GM23338 (cell line): ENCODE measurements at regions not wholly inside any gene's neighbourhood (a gene's known extent, or its start where the extent isn't known, plus 50 kb on each side); places are given as distances from the start of the nearest gene placed in this dataset.

Experiments used
- ATAC-seq: fragments of 200-7000 bp; cut with Tn5 transposase; 3 replicates; pipeline ENCODE4 v1.9.1; 2020
- DNase-seq: peaks from one replicate; pipeline ENCODE4 v3.0.0-alpha.2; 2015; ENCODE audit warnings: low spot score
- H2AFZ ChIP-seq: fragments of 200-600 bp; sonication (generic); 2 replicates; pipeline ENCODE4 v1.8.0; 2016; ENCODE audit warnings: antibody characterized with exemption, mild to moderate bottlenecking, moderate library complexity
- H3F3A ChIP-seq: fragments of 200-600 bp; sonication (generic); replicated peaks from 2 replicates; pipeline ENCODE4 v1.8.0; 2017; ENCODE audit warnings: antibody characterized with exemption, mixed run types, low read depth
- H3K27ac ChIP-seq: fragments of 200-600 bp; sonication (generic); 2 replicates; pipeline ENCODE4 v1.6.1; 2016; ENCODE audit warnings: low read depth
- H3K27me3 ChIP-seq: fragments of 200-600 bp; sonication (generic); 2 replicates; pipeline ENCODE4 v1.8.0; 2016; ENCODE audit warnings: mild to moderate bottlenecking, mixed run types, moderate library complexity; ENCODE audit not compliant: insufficient read depth
- H3K36me3 ChIP-seq: fragments of 200-600 bp; sonication (generic); 2 replicates; pipeline ENCODE4 v1.8.0; 2016; ENCODE audit warnings: mild to moderate bottlenecking; ENCODE audit not compliant: insufficient read depth
- H3K4me1 ChIP-seq: fragments of 200-600 bp; sonication (generic); 2 replicates; pipeline ENCODE4 v1.8.0; 2016; ENCODE audit warnings: mild to moderate bottlenecking, moderate library complexity; ENCODE audit not compliant: insufficient read depth
- H3K4me2 ChIP-seq: fragments of 200-600 bp; sonication (generic); 2 replicates; pipeline ENCODE4 v1.7.1; 2017; ENCODE audit warnings: mixed run types
- H3K4me3 ChIP-seq: fragments of 200-600 bp; sonication (generic); 2 replicates; pipeline ENCODE4 v1.6.1; 2016; ENCODE audit warnings: mixed run types
- H3K79me2 ChIP-seq: fragments of 200-600 bp; sonication (generic); replicated peaks from 2 replicates; pipeline ENCODE4 v1.8.0; 2017; ENCODE audit warnings: mild to moderate bottlenecking; ENCODE audit not compliant: insufficient read depth
- H3K9me2 ChIP-seq: fragments of 200-600 bp; sonication (generic); 2 replicates; pipeline ENCODE4 v1.8.0; 2017; ENCODE audit not compliant: insufficient read depth
- H4K20me1 ChIP-seq: fragments of 200-600 bp; sonication (generic); replicated peaks from 2 replicates; pipeline ENCODE4 v1.8.0; 2017; ENCODE audit warnings: mild to moderate bottlenecking; ENCODE audit not compliant: insufficient read depth
- H3K27ac Mint-ChIP-seq: 2 replicates; pipeline ENCODE4 v1.8.0; 2020; ENCODE audit warnings: inconsistent platforms, mild to moderate bottlenecking, moderate library complexity, mixed read lengths
- H3K27me3 Mint-ChIP-seq: 3 replicates; pipeline ENCODE4 v1.8.0; 2022; ENCODE audit warnings: low read depth, mild to moderate bottlenecking, moderate library complexity, mixed read lengths, inconsistent platforms; ENCODE audit not compliant: insufficient read depth, poor library complexity
- H3K36me3 Mint-ChIP-seq: 3 replicates; pipeline ENCODE4 v1.8.0; 2021; ENCODE audit warnings: low read depth, mild to moderate bottlenecking, inconsistent platforms, moderate library complexity, mixed read lengths
- H3K4me1 Mint-ChIP-seq: 3 replicates; pipeline ENCODE4 v1.8.0; 2020; ENCODE audit warnings: mild to moderate bottlenecking, inconsistent platforms, mixed read lengths
- H3K4me3 Mint-ChIP-seq: 3 replicates; pipeline ENCODE4 v1.8.0; 2021; ENCODE audit warnings: moderate library complexity, mild to moderate bottlenecking, inconsistent platforms, mixed read lengths
- H3K9me3 Mint-ChIP-seq: 3 replicates; pipeline ENCODE4 v1.8.0; 2020; ENCODE audit warnings: moderate library complexity, mild to moderate bottlenecking, inconsistent platforms, mixed read lengths
- CREB1 ChIP-seq: fragments of 250-450 bp; sonication (Bioruptor Pico); IDR thresholded peaks from 2 replicates; pipeline ENCODE4 v1.5.0; 2020; ENCODE audit warnings: low read depth, mild to moderate bottlenecking, moderate library complexity
- EZH2 ChIP-seq: fragments of 200-600 bp; sonication (generic); IDR thresholded peaks from one replicate; pipeline ENCODE4 v1.8.0; 2017; ENCODE audit warnings: antibody characterized with exemption, mild to moderate bottlenecking, low read depth; ENCODE audit not compliant: unreplicated experiment
- EZH2phosphoT487 ChIP-seq: fragments of 200-600 bp; sonication (generic); IDR thresholded peaks from one replicate; pipeline ENCODE4 v1.8.1; 2018; ENCODE audit warnings: antibody characterized with exemption; ENCODE audit not compliant: unreplicated experiment
- STAT1 ChIP-seq: IDR thresholded peaks from one replicate; pipeline ENCODE4 v1.6.1; 2016; ENCODE audit warnings: antibody characterized with exemption; ENCODE audit not compliant: unreplicated experiment
- TF ChIP-seq, protein P1 (sequence below): IDR thresholded peaks from one replicate; pipeline ENCODE4 v1.6.1; 2018; ENCODE audit warnings: antibody characterized with exemption; ENCODE audit not compliant: unreplicated experiment
- TF ChIP-seq, protein P2 (sequence below): fragments of 250-450 bp; sonication (Bioruptor Pico); IDR thresholded peaks from 2 replicates; pipeline ENCODE4 v1.5.0; 2020; ENCODE audit warnings: mild to moderate bottlenecking, moderate library complexity

GRCh38 chr3:150300388-150300787 lies 107.7 kb upstream of the TSC22D2 start:
- H3K27me3 Mint-ChIP-seq, result no peaks in the 10 kb centered on the region
- H4K20me1 ChIP-seq, result no peaks in the 10 kb centered on the region
- no peak for TF ChIP-seq STAT1
- no peaks in the 10 kb centered on the region for H3K36me3 Mint-ChIP-seq
- no peaks in the 10 kb centered on the region for H3K79me2 ChIP-seq
- H3K27me3 ChIP-seq, result no peaks in the 10 kb centered on the region
- H3K9me3 Mint-ChIP-seq, result no peaks in the 10 kb centered on the region
- H3K9me2 ChIP-seq, result peaks cover 10% of the 10 kb centered on the region; the same call in 1 of the 2 replicates
- no peak for ATAC-seq
- peaks cover 34% of the 10 kb centered on the region for H3K4me1 Mint-ChIP-seq
- no peak overlapping the region for H2AFZ ChIP-seq
- no peaks in the 10 kb centered on the region for H3K36me3 ChIP-seq
- H3K4me3 Mint-ChIP-seq, result no peak overlapping the region
- H3F3A ChIP-seq, result no peaks in the 10 kb centered on the region
- H3K4me2 ChIP-seq, result no peak overlapping the region
- H3K27ac ChIP-seq, result no peak overlapping the region
- no peak overlapping the region for H3K4me3 ChIP-seq
- DNase-seq, result no peak
- H3K27ac Mint-ChIP-seq, result no peak overlapping the region
- peaks cover 24% of the 10 kb centered on the region for H3K4me1 ChIP-seq

DNA sequence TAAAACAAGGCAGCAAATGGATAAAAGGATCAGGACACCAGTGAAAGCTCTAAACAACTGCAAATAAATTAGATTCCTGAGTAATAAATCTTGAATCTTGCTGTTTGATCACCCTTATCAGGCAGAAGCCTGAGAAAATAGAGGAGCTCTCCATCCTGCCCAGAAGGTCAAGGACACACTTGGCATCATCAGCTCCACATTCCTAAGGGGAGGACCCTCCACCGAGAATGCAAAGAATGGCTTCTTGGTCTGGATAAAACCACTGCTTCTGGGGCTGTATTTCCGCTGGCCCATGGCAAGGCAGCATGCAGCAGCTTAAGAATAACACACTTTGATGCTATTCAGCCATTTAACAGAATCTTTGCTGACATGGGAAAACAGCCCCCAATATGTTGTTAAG lies 108.9 kb upstream of the TSC22D2 start:
- Mint-ChIP-seq H3K4me3 (no peak overlapping the region), H3K27ac (no peak overlapping the region), H3K27me3 (no peaks in the 10 kb centered on the region), H3K4me1 (peaks cover 38% of the 10 kb centered on the region), H3K36me3 (no peaks in the 10 kb centered on the region), H3K9me3 (no peaks in the 10 kb centered on the region)
- Histone ChIP-seq H3F3A (no peaks in the 10 kb centered on the region), H4K20me1 (no peaks in the 10 kb centered on the region), H3K4me2 (no peak overlapping the region), H3K27me3 (no peaks in the 10 kb centered on the region), H3K4me1 (peaks cover 30% of the 10 kb centered on the region), H3K4me3 (no peak overlapping the region), H3K36me3 (no peaks in the 10 kb centered on the region), H3K9me2 (peaks cover 10% of the 10 kb centered on the region; the same call in 1 of the 2 replicates), H3K27ac (no peak overlapping the region; the same call in 1 of the 2 replicates), H3K79me2 (no peaks in the 10 kb centered on the region), H2AFZ (no peak overlapping the region)
- TF ChIP-seq, protein P1, sequence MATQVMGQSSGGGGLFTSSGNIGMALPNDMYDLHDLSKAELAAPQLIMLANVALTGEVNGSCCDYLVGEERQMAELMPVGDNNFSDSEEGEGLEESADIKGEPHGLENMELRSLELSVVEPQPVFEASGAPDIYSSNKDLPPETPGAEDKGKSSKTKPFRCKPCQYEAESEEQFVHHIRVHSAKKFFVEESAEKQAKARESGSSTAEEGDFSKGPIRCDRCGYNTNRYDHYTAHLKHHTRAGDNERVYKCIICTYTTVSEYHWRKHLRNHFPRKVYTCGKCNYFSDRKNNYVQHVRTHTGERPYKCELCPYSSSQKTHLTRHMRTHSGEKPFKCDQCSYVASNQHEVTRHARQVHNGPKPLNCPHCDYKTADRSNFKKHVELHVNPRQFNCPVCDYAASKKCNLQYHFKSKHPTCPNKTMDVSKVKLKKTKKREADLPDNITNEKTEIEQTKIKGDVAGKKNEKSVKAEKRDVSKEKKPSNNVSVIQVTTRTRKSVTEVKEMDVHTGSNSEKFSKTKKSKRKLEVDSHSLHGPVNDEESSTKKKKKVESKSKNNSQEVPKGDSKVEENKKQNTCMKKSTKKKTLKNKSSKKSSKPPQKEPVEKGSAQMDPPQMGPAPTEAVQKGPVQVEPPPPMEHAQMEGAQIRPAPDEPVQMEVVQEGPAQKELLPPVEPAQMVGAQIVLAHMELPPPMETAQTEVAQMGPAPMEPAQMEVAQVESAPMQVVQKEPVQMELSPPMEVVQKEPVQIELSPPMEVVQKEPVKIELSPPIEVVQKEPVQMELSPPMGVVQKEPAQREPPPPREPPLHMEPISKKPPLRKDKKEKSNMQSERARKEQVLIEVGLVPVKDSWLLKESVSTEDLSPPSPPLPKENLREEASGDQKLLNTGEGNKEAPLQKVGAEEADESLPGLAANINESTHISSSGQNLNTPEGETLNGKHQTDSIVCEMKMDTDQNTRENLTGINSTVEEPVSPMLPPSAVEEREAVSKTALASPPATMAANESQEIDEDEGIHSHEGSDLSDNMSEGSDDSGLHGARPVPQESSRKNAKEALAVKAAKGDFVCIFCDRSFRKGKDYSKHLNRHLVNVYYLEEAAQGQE, result no peak
- TF ChIP-seq EZH2phosphoT487, result no peak
- TF ChIP-seq, protein P2, sequence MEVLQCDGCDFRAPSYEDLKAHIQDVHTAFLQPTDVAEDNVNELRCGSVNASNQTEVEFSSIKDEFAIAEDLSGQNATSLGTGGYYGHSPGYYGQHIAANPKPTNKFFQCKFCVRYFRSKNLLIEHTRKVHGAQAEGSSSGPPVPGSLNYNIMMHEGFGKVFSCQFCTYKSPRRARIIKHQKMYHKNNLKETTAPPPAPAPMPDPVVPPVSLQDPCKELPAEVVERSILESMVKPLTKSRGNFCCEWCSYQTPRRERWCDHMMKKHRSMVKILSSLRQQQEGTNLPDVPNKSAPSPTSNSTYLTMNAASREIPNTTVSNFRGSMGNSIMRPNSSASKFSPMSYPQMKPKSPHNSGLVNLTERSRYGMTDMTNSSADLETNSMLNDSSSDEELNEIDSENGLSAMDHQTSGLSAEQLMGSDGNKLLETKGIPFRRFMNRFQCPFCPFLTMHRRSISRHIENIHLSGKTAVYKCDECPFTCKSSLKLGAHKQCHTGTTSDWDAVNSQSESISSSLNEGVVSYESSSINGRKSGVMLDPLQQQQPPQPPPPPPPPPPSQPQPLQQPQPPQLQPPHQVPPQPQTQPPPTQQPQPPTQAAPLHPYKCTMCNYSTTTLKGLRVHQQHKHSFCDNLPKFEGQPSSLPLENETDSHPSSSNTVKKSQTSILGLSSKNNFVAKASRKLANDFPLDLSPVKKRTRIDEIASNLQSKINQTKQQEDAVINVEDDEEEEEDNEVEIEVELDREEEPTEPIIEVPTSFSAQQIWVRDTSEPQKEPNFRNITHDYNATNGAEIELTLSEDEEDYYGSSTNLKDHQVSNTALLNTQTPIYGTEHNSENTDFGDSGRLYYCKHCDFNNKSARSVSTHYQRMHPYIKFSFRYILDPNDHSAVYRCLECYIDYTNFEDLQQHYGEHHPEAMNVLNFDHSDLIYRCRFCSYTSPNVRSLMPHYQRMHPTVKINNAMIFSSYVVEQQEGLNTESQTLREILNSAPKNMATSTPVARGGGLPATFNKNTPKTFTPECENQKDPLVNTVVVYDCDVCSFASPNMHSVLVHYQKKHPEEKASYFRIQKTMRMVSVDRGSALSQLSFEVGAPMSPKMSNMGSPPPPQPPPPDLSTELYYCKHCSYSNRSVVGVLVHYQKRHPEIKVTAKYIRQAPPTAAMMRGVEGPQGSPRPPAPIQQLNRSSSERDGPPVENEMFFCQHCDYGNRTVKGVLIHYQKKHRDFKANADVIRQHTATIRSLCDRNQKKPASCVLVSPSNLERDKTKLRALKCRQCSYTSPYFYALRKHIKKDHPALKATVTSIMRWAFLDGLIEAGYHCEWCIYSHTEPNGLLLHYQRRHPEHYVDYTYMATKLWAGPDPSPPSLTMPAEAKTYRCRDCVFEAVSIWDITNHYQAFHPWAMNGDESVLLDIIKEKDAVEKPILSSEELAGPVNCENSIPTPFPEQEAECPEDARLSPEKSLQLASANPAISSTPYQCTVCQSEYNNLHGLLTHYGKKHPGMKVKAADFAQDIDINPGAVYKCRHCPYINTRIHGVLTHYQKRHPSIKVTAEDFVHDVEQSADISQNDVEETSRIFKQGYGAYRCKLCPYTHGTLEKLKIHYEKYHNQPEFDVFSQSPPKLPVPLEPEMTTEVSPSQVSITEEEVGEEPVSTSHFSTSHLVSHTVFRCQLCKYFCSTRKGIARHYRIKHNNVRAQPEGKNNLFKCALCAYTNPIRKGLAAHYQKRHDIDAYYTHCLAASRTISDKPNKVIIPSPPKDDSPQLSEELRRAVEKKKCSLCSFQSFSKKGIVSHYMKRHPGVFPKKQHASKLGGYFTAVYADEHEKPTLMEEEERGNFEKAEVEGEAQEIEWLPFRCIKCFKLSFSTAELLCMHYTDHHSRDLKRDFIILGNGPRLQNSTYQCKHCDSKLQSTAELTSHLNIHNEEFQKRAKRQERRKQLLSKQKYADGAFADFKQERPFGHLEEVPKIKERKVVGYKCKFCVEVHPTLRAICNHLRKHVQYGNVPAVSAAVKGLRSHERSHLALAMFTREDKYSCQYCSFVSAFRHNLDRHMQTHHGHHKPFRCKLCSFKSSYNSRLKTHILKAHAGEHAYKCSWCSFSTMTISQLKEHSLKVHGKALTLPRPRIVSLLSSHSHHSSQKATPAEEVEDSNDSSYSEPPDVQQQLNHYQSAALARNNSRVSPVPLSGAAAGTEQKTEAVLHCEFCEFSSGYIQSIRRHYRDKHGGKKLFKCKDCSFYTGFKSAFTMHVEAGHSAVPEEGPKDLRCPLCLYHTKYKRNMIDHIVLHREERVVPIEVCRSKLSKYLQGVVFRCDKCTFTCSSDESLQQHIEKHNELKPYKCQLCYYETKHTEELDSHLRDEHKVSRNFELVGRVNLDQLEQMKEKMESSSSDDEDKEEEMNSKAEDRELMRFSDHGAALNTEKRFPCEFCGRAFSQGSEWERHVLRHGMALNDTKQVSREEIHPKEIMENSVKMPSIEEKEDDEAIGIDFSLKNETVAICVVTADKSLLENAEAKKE, result peak; percentile 90
- TF ChIP-seq EZH2, result no peak
- TF ChIP-seq CREB1, result no peak
- DNase-seq (peak; percentile 74), ATAC-seq (peak; percentile 76)
